Mesothelial cell of epicardium (in vitro differentiated cells): ENCODE measurements at regions not wholly inside any gene's neighbourhood (a gene's known extent, or its start where the extent isn't known, plus 50 kb on each side); places are given as distances from the start of the nearest gene placed in this dataset.

Experiments
- DNase-seq, 2 experiments: peaks; one replicate each; pipeline ENCODE4 v3.0.0; 2021; ENCODE audit warnings: low spot score in 2 of 2; ENCODE audit not compliant: unreplicated experiment in 2 of 2
- H3K27ac Mint-ChIP-seq: 2 replicates; pipeline ENCODE4 v1.8.0; 2021; ENCODE audit warnings: mixed read lengths
- H3K27me3 Mint-ChIP-seq: 2 replicates; pipeline ENCODE4 v1.8.0; 2021; ENCODE audit warnings: low read depth, mixed read lengths
- H3K36me3 Mint-ChIP-seq: 2 replicates; pipeline ENCODE4 v1.8.0; 2021; ENCODE audit warnings: mixed read lengths
- H3K4me1 Mint-ChIP-seq: 2 replicates; pipeline ENCODE4 v1.8.0; 2021; ENCODE audit warnings: mixed read lengths
- H3K4me3 Mint-ChIP-seq: 2 replicates; pipeline ENCODE4 v1.8.0; 2021; ENCODE audit warnings: mild to moderate bottlenecking, moderate library complexity, mixed read lengths
- H3K9me3 Mint-ChIP-seq: 2 replicates; pipeline ENCODE4 v1.8.0; 2021; ENCODE audit warnings: mixed read lengths
- TF ChIP-seq, protein P1 (sequence below): fragments of 200-600 bp; sonication (generic); IDR thresholded peaks from one replicate; pipeline ENCODE4 v1.5.0; 2021; ENCODE audit warnings: antibody characterized with exemption; ENCODE audit not compliant: unreplicated experiment

DNA sequence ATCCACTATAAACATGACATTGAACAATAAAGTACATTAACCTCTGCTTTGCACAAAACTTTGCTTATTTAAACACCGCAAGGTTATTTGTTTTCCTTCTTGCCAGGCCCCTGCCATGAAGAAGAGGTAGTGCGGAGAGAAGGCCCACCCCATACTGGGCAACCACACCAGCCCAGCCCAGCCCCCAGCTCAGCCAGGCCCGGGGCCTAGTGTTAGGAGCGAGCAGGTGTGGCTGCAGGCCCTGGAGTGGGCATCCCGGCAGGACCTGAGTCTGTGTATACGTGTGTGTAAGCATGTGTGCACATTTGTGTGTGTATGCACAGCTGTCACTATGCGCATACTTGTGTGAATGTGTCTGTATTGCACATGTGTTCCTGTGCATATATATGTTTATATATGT, 90.4 kb upstream of the MVB12B start:
- H3K9me3 Mint-ChIP-seq: peaks cover 4% of the 10 kb centered on the region
- DNase-seq: no peak
- no peak overlapping the region for H3K27ac Mint-ChIP-seq
- H3K36me3 Mint-ChIP-seq: no peaks in the 10 kb centered on the region
- no peaks in the 10 kb centered on the region for H3K4me1 Mint-ChIP-seq
- no peak overlapping the region for H3K4me3 Mint-ChIP-seq
- peaks cover 13% of the 10 kb centered on the region for H3K27me3 Mint-ChIP-seq
- TF ChIP-seq, protein P1, sequence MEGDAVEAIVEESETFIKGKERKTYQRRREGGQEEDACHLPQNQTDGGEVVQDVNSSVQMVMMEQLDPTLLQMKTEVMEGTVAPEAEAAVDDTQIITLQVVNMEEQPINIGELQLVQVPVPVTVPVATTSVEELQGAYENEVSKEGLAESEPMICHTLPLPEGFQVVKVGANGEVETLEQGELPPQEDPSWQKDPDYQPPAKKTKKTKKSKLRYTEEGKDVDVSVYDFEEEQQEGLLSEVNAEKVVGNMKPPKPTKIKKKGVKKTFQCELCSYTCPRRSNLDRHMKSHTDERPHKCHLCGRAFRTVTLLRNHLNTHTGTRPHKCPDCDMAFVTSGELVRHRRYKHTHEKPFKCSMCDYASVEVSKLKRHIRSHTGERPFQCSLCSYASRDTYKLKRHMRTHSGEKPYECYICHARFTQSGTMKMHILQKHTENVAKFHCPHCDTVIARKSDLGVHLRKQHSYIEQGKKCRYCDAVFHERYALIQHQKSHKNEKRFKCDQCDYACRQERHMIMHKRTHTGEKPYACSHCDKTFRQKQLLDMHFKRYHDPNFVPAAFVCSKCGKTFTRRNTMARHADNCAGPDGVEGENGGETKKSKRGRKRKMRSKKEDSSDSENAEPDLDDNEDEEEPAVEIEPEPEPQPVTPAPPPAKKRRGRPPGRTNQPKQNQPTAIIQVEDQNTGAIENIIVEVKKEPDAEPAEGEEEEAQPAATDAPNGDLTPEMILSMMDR: no peak

DNA sequence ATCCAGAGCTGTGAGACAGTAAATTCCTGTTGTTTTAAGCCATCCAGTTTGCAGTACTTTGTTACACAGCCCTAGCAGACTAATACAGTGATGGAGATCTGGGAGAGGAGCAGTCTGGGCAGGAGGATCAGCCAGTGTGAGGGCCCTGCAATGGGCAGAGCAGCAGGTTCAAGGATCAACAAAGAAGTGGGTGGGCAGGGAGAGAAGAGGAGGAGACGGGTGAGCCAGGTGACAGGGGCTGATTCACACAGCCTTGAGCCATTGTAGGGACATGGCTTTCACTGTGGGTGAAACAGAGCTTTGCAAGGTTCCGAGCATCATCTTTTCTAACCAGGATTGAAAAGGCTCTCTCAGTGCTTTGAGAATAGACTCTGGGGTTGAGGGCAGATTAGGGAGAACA, 88.2 kb upstream of the MVB12B start:
- Mint-ChIP-seq H3K9me3 (peaks cover 7% of the 10 kb centered on the region), H3K27me3 (peaks cover 10% of the 10 kb centered on the region), H3K36me3 (no peaks in the 10 kb centered on the region), H3K27ac (no peak overlapping the region), H3K4me1 (no peaks in the 10 kb centered on the region), H3K4me3 (no peak overlapping the region)
- TF ChIP-seq, protein P1: no peak
- DNase-seq: no peak

DNA sequence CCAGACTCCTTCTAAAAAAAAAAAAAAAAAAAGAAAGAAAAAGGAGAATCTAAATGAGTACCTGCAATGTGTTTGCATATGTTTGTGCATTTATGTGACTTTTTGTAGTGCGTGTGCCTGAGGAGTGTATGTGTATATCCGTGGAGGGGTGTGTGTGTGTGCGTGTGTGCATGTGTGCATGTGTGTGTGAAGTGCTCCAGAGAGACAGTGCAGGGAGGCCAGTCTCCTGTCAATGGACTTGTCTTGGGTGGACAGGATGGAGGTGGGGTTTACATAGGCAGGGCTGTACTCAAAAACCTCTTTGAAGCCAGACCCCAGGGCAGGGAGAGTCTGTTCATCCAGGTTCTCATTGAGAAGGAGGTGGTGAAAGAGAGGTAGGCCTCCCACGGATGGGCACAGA, 87.1 kb upstream of the MVB12B start:
- H3K27ac Mint-ChIP-seq: no peak overlapping the region
- no peak for DNase-seq
- TF ChIP-seq, protein P1: no peak
- no peaks in the 10 kb centered on the region for H3K4me1 Mint-ChIP-seq
- peaks cover 10% of the 10 kb centered on the region for H3K27me3 Mint-ChIP-seq
- H3K36me3 Mint-ChIP-seq: no peaks in the 10 kb centered on the region
- peaks cover 11% of the 10 kb centered on the region for H3K9me3 Mint-ChIP-seq
- H3K4me3 Mint-ChIP-seq: no peak overlapping the region

DNA sequence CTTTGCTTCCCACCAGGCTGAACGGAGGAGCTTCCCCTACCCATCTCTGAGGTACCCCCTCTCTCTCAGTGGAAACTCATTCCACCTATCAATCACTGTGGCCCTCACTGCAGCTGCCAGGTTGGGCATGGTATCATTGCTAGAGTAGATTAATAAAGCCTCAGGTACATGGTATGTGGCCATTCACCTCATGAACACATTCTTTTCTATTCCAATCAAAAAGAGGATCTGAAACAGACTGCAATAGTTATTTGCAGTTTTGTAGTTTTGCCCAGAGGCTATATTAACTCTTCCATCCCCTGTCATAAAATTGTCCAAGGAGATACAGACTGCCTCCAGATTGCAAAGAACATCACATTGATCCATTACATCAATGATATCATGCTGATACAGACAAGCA, 85.8 kb upstream of the MVB12B start:
- H3K9me3 Mint-ChIP-seq: peaks cover 15% of the 10 kb centered on the region

DNA sequence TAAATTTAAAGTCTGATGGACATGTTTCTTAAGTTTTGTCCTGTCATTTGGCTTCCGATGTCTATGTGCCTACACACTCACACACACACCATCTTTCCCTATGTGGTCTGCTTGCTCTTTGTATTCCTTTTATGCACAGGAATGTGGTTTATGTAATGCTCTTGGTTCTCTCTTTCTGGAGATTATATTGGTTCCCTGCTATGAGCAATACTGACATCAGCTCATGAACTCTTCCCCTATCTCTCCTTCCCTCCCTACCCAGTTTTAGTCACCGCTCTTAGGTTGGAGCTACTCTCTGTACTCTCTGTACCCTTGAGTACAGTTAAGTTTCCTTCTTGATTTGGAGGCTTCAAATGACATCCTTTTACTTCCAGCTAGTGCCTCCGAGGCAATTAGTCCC, 77.9 kb upstream of the MVB12B start:
- Mint-ChIP-seq H3K4me1 (no peaks in the 10 kb centered on the region), H3K9me3 (peaks cover 34% of the 10 kb centered on the region), H3K4me3 (no peak overlapping the region), H3K27ac (no peak overlapping the region), H3K27me3 (no peaks in the 10 kb centered on the region), H3K36me3 (no peaks in the 10 kb centered on the region)
- DNase-seq: no peak
- TF ChIP-seq, protein P1: no peak

More for the DNA sequence above, 85.8 kb upstream of the MVB12B start:
- no peaks in the 10 kb centered on the region for H3K36me3 Mint-ChIP-seq
- H3K4me3 Mint-ChIP-seq: no peak overlapping the region
- H3K27me3 Mint-ChIP-seq: peaks cover 10% of the 10 kb centered on the region
- no peak overlapping the region for H3K27ac Mint-ChIP-seq
- no peak for DNase-seq
- TF ChIP-seq, protein P1: no peak
- no peaks in the 10 kb centered on the region for H3K4me1 Mint-ChIP-seq
